Occipital lobe (tissue), 1 donor: ENCODE measurements at regions not wholly inside any gene's neighbourhood (a gene's known extent, or its start where the extent isn't known, plus 50 kb on each side); places are given as distances from the start of the nearest gene placed in this dataset.
"Not testable (repeated sequence)": the region's sequence is repeated elsewhere in the genome, so short reads cannot be mapped to it uniquely, and the experiment has no call there.

Source experiments
- DNase-seq: peaks from one replicate; lab custom pipeline; 2025; lab: John Stamatoyannopoulos, UW

DNA sequence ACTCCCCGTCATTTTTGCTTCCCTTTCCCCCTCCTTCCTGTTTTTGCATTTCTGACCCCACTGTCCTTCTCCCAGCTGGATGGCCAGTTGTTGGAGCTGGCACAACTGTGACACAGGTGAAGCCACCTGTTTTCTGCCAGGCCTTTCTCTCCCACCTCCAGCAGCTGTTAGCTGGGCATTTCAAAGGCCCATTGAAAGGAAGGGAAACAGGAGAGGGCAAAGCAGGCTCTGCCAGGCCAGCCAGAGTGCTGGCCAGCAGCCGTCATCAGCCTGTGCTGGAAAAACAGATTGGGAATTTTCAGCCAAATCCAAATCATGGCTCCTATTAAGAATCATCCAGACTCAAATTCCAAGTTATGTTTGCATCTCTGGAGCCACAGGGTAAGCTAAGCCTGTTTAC is 155.2 kb upstream of the C2CD4B start:
- DNase-seq = no peak

DNA sequence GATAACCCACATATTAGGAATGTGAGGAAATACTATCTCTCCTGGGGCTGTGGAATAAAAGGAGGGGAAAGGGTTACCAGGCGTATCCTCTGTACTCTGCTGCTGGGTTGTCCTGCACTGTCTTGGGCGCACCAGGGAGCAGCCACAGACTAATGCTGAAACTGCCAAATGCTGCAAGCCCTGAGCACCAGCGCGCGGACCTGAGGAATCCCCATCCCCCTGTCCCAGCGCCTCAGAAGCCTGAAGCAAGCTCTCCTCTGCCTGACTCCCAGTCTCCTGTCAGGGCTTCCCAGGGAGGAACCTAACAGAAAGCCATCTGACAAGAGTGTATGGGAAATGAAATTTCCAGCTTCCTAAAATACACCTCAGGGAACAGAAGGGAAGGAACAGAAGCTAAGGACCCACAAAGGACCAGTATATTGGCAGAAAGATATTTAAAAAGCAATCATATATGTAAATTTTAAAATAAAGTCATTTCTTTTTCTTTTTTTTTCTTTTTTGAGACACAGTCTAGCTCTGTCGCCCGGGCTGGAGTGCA is 158.3 kb upstream of the C2CD4B start:
- DNase-seq = no peak

DNA sequence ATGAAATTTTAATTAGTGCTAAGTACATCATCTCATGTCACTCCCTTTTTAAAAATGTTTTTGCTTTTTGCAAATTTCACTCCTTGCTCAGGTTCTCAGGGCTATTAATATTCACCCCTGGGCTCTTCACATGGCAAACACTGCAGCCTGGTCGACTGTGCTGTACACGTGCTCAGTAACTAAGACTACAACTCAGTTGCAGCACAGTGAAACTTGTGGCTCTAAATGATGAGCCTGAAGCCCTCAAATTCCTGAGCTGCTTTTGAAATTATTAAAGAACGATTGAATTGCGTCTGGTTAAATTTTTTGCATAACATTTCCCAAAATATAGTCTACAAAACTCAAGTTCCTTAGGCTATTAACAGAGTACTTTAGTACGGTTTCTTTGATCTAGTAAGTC is 159.3 kb upstream of the C2CD4B start:
- no peak for DNase-seq

DNA sequence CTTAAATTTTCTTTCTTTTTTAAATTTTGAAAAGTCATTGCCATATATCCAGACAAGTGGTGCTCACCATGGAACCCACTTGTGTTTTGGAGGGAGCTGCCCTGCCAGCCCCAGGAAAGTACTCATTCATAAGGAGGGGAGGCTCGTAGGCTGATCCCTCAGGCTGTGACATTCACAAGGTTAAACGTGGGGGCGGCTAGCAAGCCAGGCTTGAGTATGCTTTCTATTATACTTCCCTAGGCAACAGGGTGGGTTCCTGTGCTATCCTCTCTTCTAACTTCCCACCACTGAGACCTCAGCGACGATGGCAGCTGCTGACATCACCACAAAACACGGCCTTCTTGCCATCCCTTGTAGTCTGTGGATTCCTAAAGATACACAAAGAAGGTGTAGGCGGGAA is 160.5 kb upstream of the C2CD4B start:
- DNase-seq = no peak

DNA sequence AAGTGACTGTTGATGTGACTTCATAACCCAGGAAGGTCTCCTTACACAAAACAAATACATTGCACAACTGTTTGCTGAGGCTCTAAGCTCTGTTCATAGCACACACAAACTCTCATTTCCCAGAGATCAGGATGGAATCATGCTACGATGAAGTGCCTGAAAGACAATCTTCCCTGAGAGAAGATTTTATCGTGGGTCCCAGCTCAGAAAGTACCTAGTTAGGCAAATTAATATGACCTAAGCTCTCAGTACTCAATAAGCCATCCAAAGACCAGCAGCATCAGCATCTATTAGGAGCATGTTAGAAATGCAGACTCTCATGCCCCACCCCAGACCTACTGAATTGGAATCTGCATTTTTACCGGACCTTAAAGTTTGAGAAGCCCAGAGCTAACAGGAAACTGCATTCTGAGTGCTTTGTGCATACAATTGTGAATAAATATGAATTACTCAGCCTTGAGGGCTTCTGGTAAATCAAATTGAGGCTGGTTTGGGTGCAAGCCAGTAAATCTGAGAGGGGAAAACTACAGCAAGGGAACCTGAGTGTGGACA is 161.5 kb upstream of the C2CD4B start:
- DNase-seq = no peak

DNA sequence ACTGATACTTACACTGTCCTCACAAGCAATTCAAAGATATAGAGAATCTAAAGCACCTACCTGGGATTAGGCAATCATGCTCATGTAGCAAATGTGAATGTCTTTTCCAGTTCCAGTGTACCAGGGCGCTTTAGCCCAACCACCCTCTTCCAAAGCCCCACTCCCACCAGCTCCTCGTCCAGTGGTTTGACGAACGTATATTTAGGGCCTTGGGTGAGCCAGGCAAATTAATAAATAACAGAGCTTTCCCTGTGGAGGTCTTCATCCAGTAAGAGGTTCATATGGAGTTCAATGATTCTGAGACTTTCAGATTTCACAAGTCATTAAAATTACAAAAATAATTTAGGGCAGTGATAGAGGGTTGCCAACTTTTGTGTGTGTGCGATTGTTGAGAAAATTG is 162.3 kb upstream of the C2CD4B start:
- no peak for DNase-seq

DNA sequence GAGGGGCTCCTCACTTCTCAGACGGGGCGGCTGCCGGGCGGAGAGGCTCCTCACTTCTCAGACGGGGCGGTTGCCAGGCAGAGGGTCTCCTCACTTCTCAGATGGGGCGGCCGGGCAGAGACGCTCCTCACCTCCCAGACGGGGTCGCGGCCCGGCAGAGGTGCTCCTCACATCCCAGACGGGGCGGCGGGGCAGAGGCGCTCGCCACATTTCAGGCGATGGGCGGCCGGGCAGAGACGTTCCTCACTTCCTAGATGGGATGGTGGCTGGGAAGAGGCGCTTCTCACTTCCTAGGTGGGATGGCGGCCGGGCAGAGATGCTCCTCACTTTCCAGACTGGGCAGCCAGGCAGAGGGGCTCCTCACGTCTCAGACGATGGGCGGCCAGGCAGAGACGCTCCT is 167.4 kb upstream of the C2CD4B start:
- DNase-seq = not testable (repeated sequence)

DNA sequence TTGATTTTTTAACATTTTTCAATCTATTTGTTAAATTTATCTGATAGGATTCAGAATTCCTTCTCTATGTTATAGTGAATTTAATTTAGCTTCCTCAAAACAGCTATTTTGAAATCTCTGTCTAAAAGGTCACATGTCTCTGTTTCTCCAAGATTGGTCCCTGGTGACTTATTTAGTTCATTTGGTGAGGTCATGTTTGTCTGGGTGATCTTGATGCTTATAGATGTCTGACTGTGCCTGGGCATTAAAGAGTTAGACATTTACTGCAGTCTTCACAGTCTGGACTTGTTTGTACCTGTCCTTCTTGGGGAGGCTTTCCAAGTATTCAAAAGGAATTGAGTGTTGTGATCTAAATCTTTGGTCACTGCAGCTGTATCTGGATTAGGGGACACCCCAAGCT is 169.5 kb upstream of the C2CD4B start:
- no peak for DNase-seq

DNA sequence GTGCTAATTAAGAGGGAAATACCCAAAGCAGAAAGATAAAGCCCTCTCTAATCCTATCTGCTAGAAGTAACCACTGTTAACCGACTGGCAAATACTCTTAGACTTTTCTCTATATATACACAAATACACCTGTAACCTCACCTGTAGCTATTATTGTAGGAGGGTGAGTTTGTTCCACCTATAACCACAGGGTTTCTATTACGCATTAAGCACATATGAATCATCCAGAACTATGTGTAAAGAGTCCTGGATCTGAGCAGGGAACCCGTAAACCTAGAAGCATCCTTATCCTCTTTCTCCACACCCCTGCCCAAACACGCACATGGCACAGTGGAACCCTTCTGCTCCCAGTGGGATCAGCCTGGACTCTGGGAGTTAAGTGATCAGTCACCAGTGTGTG is 172.8 kb upstream of the C2CD4B start:
- DNase-seq = no peak

DNA sequence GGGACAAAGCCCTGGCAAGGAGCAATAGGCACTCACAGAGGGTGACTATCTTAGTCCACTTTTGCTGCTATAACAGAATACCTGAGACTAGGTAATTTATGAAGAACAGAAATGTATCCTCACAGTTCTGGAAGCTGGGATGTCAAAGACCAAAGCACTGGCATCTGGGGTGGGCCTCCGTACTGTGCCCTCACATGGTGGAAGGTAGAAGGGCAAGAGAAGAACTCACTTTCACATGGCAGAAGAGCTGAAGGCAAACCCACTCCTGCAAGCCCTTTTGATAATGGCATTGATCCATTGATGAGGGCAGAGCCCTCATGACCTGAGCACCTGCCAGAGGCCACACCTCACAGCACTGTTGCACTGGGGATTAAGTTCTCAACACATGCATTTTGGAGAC is 173.4 kb upstream of the C2CD4B start:
- no peak for DNase-seq

DNA sequence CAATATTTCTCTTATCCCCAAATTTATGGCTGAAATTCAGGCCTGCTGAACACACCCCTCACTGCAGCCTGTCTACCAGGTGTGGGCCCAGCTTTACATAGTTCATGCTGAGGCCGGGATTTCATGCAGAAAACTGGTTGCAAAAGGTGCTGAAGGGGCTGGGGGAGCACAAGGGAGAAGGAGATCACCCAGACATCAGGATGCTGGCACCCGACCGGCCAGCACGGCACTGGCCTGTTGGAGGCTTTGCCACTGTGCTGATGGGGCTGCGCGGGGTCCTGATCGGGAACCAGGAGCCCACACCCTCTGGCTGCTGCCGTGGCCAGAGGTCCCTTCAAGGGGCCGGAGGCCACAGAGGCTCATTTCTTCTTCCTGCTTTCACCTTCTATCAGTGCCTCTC is 177.9 kb upstream of the C2CD4B start:
- no peak for DNase-seq

DNA sequence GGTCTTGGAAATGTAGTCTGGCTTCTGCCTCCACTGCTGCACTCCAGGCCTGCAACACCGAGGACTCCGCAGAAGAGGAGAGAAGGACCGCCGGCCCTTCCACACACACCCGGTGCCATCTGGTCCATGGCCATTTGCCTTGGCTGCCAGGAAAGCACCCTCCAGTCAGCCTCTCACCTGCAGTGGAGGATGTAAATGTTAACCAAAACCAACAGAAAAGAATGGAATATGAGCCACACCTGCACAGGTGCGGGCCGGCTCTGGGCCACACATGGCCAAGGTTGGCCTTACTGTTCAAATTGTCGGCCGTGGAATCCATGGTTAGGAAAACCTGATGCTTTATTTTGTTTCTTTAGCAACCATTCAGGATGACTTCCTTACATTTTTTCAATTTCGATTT is 178.3 kb upstream of the C2CD4B start:
- no peak for DNase-seq

DNA sequence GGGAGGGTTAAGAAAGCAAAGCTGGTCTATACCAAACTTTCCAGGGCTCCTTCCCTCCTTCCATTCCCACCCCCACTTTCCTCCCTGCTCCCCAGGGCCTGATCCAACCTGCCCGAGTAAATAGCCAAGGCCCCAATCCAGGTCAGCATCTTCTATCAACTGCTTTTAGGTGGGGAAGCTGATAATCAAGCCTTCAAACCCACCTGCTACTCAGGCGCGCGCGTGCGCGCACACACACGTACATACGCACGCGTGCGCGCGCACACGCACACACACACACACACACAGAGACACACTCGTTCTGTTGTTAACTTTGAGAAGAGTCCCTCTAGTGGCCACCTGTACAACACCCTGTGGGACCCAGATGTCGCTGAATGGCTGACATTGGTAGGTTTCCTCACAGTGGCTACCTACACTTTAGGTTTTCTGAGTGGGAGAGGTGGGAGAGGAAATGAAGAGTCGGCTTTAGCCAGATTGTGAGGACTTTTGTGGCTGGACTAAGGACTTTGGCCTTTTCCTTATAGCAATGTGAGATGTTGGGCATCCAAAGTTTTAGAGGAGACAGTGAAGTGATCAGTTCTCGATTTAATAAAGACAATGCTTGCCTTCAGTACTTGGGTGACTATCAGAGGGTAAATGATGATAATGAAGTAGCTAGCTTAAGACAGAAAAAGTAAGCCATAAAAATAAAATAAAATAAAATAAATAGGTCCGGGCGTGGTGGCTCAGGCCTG is 179.9 kb upstream of the C2CD4B start:
- no peak for DNase-seq

DNA sequence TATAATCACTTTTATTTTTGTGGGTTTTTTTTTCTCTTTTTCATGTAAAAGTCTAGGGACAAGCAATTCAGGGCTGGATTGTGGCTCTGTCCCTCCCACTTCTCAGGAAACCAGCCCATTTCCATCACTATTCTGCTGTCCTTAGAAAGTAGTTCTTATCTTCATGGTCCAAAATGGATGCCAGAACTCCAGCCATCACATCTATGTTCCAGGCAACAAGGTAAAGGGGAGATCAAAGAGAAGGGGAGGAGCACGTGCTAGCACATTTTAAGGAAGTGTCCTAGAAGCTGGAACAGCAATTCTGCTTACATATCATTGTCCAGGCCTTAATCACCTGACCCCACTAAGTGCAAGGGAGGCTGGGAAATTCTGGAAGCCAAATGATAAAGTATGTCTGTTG is 181.1 kb upstream of the C2CD4B start:
- no peak for DNase-seq

DNA sequence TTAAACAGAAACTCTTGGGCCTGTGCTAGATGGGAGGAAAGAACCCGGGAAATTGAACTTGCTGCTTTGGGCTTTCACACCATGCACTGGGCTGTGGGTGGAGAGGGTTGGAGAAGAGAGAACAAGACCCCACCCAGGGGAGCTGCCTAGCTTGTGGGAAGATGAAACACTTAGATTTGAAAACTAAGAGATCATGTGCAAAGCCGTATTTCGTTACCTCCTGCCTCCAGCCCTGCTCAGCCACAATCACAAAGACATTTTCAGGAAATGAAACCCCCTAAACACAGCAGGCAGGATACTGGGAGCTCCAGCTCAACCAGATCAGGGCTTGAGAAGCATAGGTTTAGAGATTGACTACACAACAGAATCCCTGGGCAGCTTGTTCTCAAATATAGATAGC is 183.0 kb upstream of the C2CD4B start:
- no peak for DNase-seq

DNA sequence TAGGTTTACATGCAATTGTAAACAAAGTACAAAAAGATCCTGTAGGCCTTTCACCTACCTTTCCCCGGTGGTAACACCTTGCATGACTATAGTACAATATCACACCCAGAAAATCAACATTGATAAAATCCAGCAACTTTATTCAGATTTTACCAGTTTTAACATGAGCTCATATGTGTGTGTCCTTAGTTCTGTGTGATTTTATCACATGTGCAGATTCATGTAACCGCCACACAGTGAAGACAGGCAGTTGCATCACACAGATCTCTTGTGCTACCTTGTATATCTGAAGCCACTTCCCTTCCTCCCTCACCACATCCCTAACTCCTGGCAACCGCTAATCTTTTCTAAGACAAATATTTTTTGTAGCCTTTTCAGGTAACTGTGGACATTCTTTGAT is 183.5 kb upstream of the C2CD4B start:
- DNase-seq = no peak

DNA sequence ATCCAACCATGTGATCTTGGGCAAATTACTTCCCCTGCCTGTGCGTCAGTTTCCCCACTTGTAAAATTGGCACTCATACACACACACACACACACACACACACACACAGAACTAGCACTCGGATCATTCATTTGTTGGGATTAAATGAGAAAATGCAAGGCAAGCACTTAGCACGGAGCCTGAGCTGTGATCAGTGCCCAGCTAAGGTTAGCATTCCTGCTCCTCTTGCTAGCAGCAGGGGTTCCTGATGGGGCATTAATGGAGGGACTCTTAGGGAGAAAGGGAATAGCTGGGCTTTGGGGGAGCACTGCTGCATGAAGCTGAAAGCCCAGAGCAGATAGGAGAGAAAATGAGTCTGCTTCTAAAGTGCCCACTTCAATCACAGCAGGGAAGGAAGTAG is 187.7 kb upstream of the C2CD4B start:
- DNase-seq = no peak

DNA sequence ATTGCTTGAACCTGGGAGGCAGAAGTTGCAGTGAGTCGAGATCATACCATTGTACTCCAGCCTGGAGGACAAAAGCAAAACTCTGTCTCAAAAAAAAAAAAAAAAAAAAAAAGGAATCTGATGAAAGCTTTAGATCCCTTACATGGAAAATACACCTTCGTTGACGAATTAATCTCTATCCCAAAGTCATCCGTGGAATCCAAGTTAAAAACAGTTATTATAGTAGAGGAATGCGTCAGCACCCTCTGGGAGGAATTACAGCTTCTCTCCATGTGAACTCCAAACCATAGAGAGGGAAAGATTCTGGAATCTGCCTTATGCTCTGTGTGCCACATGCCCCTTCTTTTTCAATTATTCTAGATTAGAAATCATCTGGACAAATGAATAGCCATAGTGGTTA is 192.3 kb upstream of the C2CD4B start:
- DNase-seq = no peak

DNA sequence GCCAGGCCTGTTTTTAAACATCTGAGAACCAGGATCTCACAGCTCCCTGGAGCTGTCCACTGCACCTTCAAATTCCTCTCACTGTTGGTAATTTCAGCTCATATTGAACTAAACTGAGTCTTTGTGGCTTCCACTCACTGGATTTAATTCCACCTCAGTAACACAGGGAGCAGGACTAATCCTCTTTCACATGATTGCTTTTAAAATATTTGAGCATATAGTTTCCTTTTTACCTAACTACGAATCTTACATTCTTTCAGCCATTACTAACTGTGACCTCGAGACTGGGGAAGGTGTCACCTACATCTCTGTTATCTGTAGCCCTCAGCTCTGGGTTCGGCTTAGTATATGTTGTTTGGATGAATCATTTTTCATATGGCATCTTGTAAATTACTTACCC is 194.3 kb upstream of the C2CD4B start:
- DNase-seq = no peak

DNA sequence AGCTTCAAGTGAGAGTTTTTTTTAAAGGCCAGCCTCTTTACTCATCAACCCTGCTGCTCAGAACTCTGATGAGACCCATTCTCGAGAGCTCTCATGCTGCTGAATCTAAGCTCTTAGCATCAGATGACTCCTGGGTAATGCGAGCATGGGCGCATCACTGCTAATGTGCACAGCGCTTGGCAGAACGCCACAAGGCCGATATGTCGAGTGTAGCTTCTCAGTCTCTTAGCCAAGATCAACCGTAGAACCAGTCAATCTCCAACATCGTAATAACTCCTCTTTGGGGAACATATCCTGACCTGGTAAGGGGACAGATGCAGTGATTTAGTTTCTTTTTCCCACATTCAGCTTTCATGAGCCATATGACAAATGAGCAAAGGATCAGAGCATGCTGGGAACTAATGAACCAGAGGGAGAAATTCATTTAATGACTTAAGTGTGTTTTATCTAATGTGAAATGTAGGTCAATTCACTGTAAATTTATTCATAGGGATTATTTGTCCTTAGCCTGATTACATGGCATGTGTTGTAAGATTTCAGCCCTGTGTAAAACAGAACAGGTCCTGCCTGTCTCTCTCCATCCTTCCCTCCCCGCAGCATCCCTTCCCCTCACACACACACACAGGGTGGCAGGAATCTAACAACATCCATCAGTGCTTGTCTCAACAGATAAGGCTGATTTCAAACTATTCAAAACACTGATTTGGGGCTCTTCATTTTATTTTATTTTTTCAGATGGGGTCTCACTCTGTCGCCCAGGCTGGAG is 195.4 kb upstream of the C2CD4B start:
- DNase-seq = no peak

DNA sequence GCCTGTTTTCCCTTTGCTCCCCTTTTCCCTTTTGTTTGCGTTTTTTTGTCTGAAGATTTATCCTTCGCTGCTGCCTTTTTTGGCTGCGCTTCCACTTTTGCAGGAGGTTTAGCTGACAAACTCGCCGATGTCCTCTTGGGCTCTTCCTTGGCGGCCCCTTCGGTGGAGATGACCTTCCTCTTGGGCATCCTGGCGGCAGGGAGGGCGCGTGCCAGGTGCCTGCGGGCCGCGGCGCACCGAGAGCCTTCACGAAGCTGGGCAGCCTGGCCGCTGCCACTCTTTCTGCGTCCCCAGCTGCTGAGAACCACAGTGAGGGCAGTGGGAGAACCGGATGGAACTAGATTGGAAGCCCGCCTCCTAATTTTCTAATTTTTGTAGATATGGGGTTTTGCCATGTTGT is 197.1 kb upstream of the C2CD4B start:
- no peak for DNase-seq

DNA sequence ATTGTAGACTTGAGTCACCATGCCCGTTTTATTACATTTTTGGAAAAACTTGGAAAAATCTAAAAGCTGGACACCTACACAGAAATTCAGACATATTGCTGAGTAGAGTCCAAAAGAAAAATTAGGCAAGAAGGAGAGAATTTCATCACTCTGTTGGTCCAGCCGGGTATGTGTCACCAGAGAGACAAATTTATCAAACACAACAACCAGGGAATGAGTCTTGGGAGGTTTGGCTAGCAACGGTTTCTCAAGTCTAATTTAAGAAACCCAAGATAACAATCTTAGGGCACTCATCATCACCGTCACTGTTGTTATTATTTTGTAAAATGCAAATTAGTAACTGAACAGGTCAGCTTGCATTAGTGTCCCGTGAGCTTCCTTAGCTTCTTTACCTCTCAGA is 197.5 kb upstream of the C2CD4B start:
- DNase-seq = no peak

DNA sequence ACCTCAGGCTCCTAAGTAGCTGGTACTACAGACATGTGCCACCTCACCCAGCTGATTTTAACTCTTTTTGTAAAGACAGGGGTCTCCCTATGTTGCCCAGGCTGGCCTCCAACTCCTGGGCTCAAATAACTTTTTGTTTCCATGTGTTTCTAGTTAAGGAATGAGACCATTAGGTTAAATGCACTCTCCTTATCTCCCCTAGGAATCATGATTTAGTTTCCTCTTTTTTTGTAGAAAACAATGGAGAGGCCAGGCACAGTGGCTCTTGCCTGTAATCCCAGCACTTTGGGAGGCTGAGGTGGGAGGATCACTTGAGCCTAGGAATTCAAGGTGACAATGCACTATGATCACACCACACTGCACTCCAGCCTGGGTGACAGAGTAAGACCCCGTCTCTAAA is 198.8 kb upstream of the C2CD4B start:
- no peak for DNase-seq
